Neural cell (in vitro differentiated cells): ENCODE measurements at regions not wholly inside any gene's neighbourhood (a gene's known extent, or its start where the extent isn't known, plus 50 kb on each side); places are given as distances from the start of the nearest gene placed in this dataset.

Experiments
- H2AFZ ChIP-seq: fragments of 200-600, 300-800 bp; sonication (generic), shearing (Covaris generic); 2 replicates; pipeline ENCODE4 v1.6.0; 2014; ENCODE audit warnings: low read depth, mild to moderate bottlenecking, antibody characterized with exemption, low read length, moderate library complexity
- H3F3A ChIP-seq: fragments of 200-600 bp; shearing (Covaris generic); 2 replicates; pipeline ENCODE4 v1.6.1; 2016; ENCODE audit warnings: mild to moderate bottlenecking, moderate library complexity, mixed read lengths, antibody characterized with exemption, low read length; ENCODE audit not compliant: insufficient read depth, poor library complexity, severe bottlenecking
- H3K27ac ChIP-seq: fragments of 200-600, 300-800 bp; sonication (generic), shearing (Covaris generic); 2 replicates; pipeline ENCODE4 v1.5.1; 2014; ENCODE audit warnings: mild to moderate bottlenecking, low read length, moderate library complexity
- H3K27me3 ChIP-seq: fragments of 300-800, 200-600 bp; sonication (generic), shearing (Covaris generic); 2 replicates; pipeline ENCODE4 v1.6.0; 2014; ENCODE audit warnings: mild to moderate bottlenecking, low read depth, low read length, moderate library complexity; ENCODE audit not compliant: insufficient read depth
- H3K36me3 ChIP-seq: fragments of 300-800, 200-600 bp; sonication (generic), shearing (Covaris generic); 2 replicates; pipeline ENCODE4 v1.5.1; 2014; ENCODE audit warnings: mild to moderate bottlenecking, antibody characterized with exemption, low read length, moderate library complexity; ENCODE audit not compliant: insufficient read depth
- H3K4me2 ChIP-seq: fragments of 300-800, 200-600 bp; sonication (generic), shearing (Covaris generic); 2 replicates; pipeline ENCODE4 v1.6.0; 2014; ENCODE audit warnings: mild to moderate bottlenecking, low read length
- H3K4me3 ChIP-seq: fragments of 300-800, 200-600 bp; sonication (generic), shearing (Covaris generic); 2 replicates; pipeline ENCODE4 v1.5.1; 2014; ENCODE audit warnings: mild to moderate bottlenecking, low read length, moderate library complexity
- H3K79me2 ChIP-seq: fragments of 200-600 bp; shearing (Covaris generic); replicated peaks from 2 replicates; pipeline ENCODE4 v1.6.0; 2014; ENCODE audit warnings: mild to moderate bottlenecking, low read length, moderate library complexity; ENCODE audit not compliant: insufficient read depth
- H3K9ac ChIP-seq: fragments of 300-800, 200-600 bp; sonication (generic), shearing (Covaris generic); 2 replicates; pipeline ENCODE4 v1.6.1; 2016; ENCODE audit warnings: mild to moderate bottlenecking, low read length, mixed read lengths
- H3K9me2 ChIP-seq: fragments of 200-600 bp; shearing (Covaris generic); 2 replicates; pipeline ENCODE4 v1.6.1; 2016; ENCODE audit warnings: mild to moderate bottlenecking, low read length, mixed read lengths; ENCODE audit not compliant: insufficient read depth
- H3K9me3 ChIP-seq: fragments of 200-600, 300-800 bp; sonication (generic), shearing (Covaris generic); 2 replicates; pipeline ENCODE4 v1.6.1; 2016; ENCODE audit warnings: mild to moderate bottlenecking, mixed run types, low read length, moderate library complexity, mixed read lengths
- H4K20me1 ChIP-seq: fragments of 200-600 bp; shearing (Covaris generic); 2 replicates; pipeline ENCODE4 v1.6.1; 2016; ENCODE audit warnings: mild to moderate bottlenecking, mixed run types; ENCODE audit not compliant: insufficient read depth
- EP300 ChIP-seq: fragments of 450-650 bp; conservative IDR thresholded peaks from 2 replicates; pipeline ENCODE4 v1.6.1; 2014; ENCODE audit warnings: antibody characterized with exemption, mild to moderate bottlenecking, moderate library complexity; ENCODE audit not compliant: poor library complexity, severe bottlenecking
- EZH2 ChIP-seq: fragments of 200-600, 300-800 bp; shearing (Covaris generic), sonication (generic); IDR thresholded peaks from 2 replicates; pipeline ENCODE4 v1.6.1; 2014; ENCODE audit warnings: antibody characterized with exemption, low read length, borderline replicate concordance, mild to moderate bottlenecking; ENCODE audit not compliant: insufficient read depth, poor library complexity, severe bottlenecking
- MXI1 ChIP-seq: fragments of 450-650 bp; conservative IDR thresholded peaks from 2 replicates; pipeline ENCODE4 v1.6.1; 2014; ENCODE audit warnings: antibody characterized with exemption, mild to moderate bottlenecking; ENCODE audit not compliant: poor library complexity, severe bottlenecking
- POLR2AphosphoS5 ChIP-seq: IDR thresholded peaks from 2 replicates; pipeline ENCODE4 v1.6.1; 2012
- RAD21 ChIP-seq: fragments of 450-650 bp; conservative IDR thresholded peaks from 2 replicates; pipeline ENCODE4 v1.6.1; 2014; ENCODE audit warnings: antibody characterized with exemption, mild to moderate bottlenecking, moderate library complexity
- SMC3 ChIP-seq: fragments of 450-650 bp; conservative IDR thresholded peaks from 2 replicates; pipeline ENCODE4 v1.6.1; 2014; ENCODE audit warnings: antibody characterized with exemption, mild to moderate bottlenecking, moderate library complexity; ENCODE audit not compliant: poor library complexity
- TAF1 ChIP-seq: IDR thresholded peaks from 2 replicates; pipeline ENCODE4 v1.6.1; 2012; ENCODE audit warnings: low read depth
- TF ChIP-seq, protein P1 (sequence below): IDR thresholded peaks from 2 replicates; pipeline ENCODE4 v1.6.1; 2012; ENCODE audit warnings: borderline replicate concordance
- TF ChIP-seq, protein P2 (sequence below): fragments of 450-650 bp; IDR thresholded peaks from 2 replicates; pipeline ENCODE4 v1.5.1; 2014; ENCODE audit warnings: antibody characterized with exemption, mild to moderate bottlenecking, moderate library complexity; ENCODE audit not compliant: poor library complexity, severe bottlenecking

DNA sequence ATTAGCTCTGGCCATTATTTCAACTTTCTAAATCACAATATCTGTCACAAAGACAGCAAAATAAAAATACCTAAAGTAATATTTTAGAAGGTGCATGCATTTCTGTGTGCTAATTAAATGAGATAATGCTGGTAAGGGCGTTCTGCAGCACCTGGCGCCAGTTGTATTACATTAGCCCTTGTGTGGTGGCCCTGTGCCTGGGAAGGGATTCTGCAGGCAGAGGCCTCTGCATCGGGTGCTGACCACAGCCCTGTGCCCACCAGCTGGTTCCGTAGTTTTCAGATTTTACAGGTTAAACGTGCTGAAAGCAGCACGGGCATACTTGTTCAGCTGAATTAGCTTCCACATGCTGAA lies 157.7 kb upstream of the PRKCQ start:
- H3K27ac ChIP-seq = no peak overlapping the region
- H3F3A ChIP-seq = no peaks in the 10 kb centered on the region
- H3K36me3 ChIP-seq = no peaks in the 10 kb centered on the region
- H3K9me2 ChIP-seq = no peaks in the 10 kb centered on the region
- no peaks in the 10 kb centered on the region for H3K9me3 ChIP-seq
- H4K20me1 ChIP-seq = no peaks in the 10 kb centered on the region
- no peaks in the 10 kb centered on the region for H3K27me3 ChIP-seq
- H3K4me3 ChIP-seq = no peak overlapping the region
- TF ChIP-seq POLR2AphosphoS5 (no peak), TAF1 (no peak), RAD21 (no peak), EZH2 (no peak), SMC3 (no peak), EP300 (no peak), MXI1 (no peak)
- TF ChIP-seq, protein P1, sequence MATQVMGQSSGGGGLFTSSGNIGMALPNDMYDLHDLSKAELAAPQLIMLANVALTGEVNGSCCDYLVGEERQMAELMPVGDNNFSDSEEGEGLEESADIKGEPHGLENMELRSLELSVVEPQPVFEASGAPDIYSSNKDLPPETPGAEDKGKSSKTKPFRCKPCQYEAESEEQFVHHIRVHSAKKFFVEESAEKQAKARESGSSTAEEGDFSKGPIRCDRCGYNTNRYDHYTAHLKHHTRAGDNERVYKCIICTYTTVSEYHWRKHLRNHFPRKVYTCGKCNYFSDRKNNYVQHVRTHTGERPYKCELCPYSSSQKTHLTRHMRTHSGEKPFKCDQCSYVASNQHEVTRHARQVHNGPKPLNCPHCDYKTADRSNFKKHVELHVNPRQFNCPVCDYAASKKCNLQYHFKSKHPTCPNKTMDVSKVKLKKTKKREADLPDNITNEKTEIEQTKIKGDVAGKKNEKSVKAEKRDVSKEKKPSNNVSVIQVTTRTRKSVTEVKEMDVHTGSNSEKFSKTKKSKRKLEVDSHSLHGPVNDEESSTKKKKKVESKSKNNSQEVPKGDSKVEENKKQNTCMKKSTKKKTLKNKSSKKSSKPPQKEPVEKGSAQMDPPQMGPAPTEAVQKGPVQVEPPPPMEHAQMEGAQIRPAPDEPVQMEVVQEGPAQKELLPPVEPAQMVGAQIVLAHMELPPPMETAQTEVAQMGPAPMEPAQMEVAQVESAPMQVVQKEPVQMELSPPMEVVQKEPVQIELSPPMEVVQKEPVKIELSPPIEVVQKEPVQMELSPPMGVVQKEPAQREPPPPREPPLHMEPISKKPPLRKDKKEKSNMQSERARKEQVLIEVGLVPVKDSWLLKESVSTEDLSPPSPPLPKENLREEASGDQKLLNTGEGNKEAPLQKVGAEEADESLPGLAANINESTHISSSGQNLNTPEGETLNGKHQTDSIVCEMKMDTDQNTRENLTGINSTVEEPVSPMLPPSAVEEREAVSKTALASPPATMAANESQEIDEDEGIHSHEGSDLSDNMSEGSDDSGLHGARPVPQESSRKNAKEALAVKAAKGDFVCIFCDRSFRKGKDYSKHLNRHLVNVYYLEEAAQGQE = no peak
- TF ChIP-seq, protein P2, sequence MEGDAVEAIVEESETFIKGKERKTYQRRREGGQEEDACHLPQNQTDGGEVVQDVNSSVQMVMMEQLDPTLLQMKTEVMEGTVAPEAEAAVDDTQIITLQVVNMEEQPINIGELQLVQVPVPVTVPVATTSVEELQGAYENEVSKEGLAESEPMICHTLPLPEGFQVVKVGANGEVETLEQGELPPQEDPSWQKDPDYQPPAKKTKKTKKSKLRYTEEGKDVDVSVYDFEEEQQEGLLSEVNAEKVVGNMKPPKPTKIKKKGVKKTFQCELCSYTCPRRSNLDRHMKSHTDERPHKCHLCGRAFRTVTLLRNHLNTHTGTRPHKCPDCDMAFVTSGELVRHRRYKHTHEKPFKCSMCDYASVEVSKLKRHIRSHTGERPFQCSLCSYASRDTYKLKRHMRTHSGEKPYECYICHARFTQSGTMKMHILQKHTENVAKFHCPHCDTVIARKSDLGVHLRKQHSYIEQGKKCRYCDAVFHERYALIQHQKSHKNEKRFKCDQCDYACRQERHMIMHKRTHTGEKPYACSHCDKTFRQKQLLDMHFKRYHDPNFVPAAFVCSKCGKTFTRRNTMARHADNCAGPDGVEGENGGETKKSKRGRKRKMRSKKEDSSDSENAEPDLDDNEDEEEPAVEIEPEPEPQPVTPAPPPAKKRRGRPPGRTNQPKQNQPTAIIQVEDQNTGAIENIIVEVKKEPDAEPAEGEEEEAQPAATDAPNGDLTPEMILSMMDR = no peak
- no peak overlapping the region for H3K9ac ChIP-seq
- no peaks in the 10 kb centered on the region for H3K79me2 ChIP-seq
- H3K4me2 ChIP-seq = no peak overlapping the region
- no peak overlapping the region for H2AFZ ChIP-seq

DNA sequence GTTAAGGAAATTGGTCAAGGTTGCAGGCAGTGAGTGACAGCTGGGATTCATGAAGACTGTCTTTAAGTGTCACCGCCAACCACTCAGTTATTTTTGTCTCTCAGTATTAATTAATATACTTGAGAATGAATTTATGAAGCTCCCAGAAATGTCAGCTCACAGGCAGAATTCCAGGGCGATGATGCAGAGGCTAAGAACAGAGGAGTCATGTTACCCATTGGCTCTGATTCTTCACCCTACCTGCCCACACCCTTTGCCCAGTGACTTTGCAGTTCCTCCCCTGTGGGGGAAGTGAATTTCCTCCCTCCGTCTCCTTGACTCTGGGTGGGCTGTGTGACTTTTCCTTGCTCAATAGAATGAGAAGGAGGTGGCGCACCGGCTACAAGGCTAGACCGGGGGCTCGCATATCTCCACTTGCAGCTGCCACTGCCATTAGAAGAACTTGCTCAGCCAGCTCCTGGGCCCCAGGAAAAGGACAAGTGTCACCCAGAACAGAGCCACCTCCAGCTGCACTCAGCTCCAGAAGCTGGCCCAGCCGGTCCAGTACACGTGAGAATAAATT lies 157.1 kb upstream of the PRKCQ start:
- H2AFZ ChIP-seq = no peak overlapping the region
- H3K27me3 ChIP-seq = no peaks in the 10 kb centered on the region
- no peak overlapping the region for H3K27ac ChIP-seq
- no peak overlapping the region for H3K4me2 ChIP-seq
- no peaks in the 10 kb centered on the region for H3K79me2 ChIP-seq
- H3K9me3 ChIP-seq = no peaks in the 10 kb centered on the region
- no peaks in the 10 kb centered on the region for H3K36me3 ChIP-seq
- no peak for TF ChIP-seq EP300
- TF ChIP-seq TAF1 = no peak
- TF ChIP-seq, protein P1 = no peak
- no peak for TF ChIP-seq RAD21
- no peak for TF ChIP-seq EZH2
- TF ChIP-seq MXI1 = no peak
- TF ChIP-seq, protein P2 = no peak
- no peak for TF ChIP-seq POLR2AphosphoS5
- TF ChIP-seq SMC3 = no peak
- H3K9me2 ChIP-seq = no peaks in the 10 kb centered on the region
- H3K9ac ChIP-seq = no peak overlapping the region
- H4K20me1 ChIP-seq = no peaks in the 10 kb centered on the region
- no peaks in the 10 kb centered on the region for H3F3A ChIP-seq
- no peak overlapping the region for H3K4me3 ChIP-seq
